DND-41 (cell line): ENCODE measurements at regions not wholly inside any gene's neighbourhood (a gene's known extent, or its start where the extent isn't known, plus 50 kb on each side); places are given as distances from the start of the nearest gene placed in this dataset.

Experiments used
- EZH2 ChIP-seq: IDR thresholded peaks from 3 replicates; pipeline ENCODE4 v1.6.1; 2012; ENCODE audit warnings: borderline replicate concordance, low read depth, mild to moderate bottlenecking, moderate library complexity, low read length, inconsistent platforms; ENCODE audit not compliant: severe bottlenecking
- TF ChIP-seq, protein P1 (sequence below): IDR thresholded peaks from 2 replicates; pipeline ENCODE4 v1.5.1; 2012; ENCODE audit warnings: borderline replicate concordance, low read length, moderate library complexity, mild to moderate bottlenecking; ENCODE audit not compliant: poor library complexity, severe bottlenecking; ENCODE audit errors: extremely low read depth

DNA sequence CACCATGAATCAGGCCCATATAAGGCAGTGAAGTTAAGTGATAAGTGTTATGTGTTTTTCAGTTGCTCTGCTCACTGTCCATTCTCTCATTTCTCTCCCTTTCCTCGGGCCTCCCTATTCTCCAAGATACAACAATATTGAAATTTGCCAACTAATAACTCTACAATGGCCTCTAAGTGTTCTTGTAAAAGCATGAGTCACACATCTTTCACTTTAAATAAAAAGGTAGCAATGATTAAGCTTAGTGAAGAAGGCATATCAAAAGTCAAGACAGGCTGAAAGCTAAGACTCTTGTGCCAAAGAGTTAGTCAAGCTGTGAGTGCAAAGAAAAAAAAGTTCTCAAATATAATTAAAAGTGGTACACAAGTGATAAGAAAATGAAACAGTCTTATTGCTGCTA lies 675.4 kb downstream of the OTOL1 start:
- TF ChIP-seq, protein P1, sequence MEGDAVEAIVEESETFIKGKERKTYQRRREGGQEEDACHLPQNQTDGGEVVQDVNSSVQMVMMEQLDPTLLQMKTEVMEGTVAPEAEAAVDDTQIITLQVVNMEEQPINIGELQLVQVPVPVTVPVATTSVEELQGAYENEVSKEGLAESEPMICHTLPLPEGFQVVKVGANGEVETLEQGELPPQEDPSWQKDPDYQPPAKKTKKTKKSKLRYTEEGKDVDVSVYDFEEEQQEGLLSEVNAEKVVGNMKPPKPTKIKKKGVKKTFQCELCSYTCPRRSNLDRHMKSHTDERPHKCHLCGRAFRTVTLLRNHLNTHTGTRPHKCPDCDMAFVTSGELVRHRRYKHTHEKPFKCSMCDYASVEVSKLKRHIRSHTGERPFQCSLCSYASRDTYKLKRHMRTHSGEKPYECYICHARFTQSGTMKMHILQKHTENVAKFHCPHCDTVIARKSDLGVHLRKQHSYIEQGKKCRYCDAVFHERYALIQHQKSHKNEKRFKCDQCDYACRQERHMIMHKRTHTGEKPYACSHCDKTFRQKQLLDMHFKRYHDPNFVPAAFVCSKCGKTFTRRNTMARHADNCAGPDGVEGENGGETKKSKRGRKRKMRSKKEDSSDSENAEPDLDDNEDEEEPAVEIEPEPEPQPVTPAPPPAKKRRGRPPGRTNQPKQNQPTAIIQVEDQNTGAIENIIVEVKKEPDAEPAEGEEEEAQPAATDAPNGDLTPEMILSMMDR = no peak
- TF ChIP-seq EZH2 = no peak
